ENCODE measurements at regions not wholly inside any gene's neighbourhood (a gene's known extent, or its start where the extent isn't known, plus 50 kb on each side); places are given as distances from the start of the nearest gene placed in this dataset.

- WGBS, 5 donors: 58 to 69% (median 65%) methylated on average over 3 of the region's 3 CpGs
- H3K9me3 ChIP-seq: no peaks in the 10 kb centered on the region
- intact Hi-C loops (cut with DNase I; ENCODE audit: low total_unique reads): no loop called here
- peak; percentile 43 to 44 for DNase-seq
- H3K4me1 ChIP-seq: peaks cover 0 to 11% (median 7%) of the 10 kb centered on the region in 4 donors
- H3K27ac ChIP-seq: no peak overlapping the region
- no peaks in the 10 kb centered on the region for H3K36me3 ChIP-seq
- H3K27me3 ChIP-seq: no peaks in the 10 kb centered on the region
- H3K4me3 ChIP-seq: no peak overlapping the region
- TF ChIP-seq EP300 (IDR thresholded peaks at IDR 0.05) (no peak), CTCF (IDR thresholded peaks at IDR 0.05) (no peak), POLR2AphosphoS5 (IDR thresholded peaks at IDR 0.05) (no peak), POLR2A (IDR thresholded peaks at IDR 0.05) (no peak)
These were observed 81.0 kb upstream of the CACUL1 start for GRCh38 chr10:118835682-118836326.

- TF ChIP-seq POLR2AphosphoS5 (IDR thresholded peaks at IDR 0.05): no peak
- TF ChIP-seq EP300 (IDR thresholded peaks at IDR 0.05): no peak
- TF ChIP-seq POLR2A (IDR thresholded peaks at IDR 0.05): no peak
- H3K27me3 ChIP-seq: no peaks in the 10 kb centered on the region
- no peaks in the 10 kb centered on the region for H3K9me3 ChIP-seq
- H3K27ac ChIP-seq: no peak overlapping the region
- intact Hi-C loops (cut with DNase I; ENCODE audit: low total_unique reads): no loop called here
- H3K4me1 ChIP-seq: peaks cover 0 to 5% (median 0%) of the 10 kb centered on the region in 4 donors
- H3K36me3 ChIP-seq: no peaks in the 10 kb centered on the region
- DNase-seq: no peak
- no peak overlapping the region for H3K4me3 ChIP-seq
- 86 to 93% (median 90%) methylated on average over 4 of the region's 4 CpGs for WGBS, 5 donors
These were observed 83.6 kb upstream of the CACUL1 start for GRCh38 chr10:118838364-118838763.

GRCh38 chr10:118839348-118839747 lies 84.6 kb upstream of the CACUL1 start:
- TF ChIP-seq CTCF (IDR thresholded peaks at IDR 0.05) (no peak), POLR2A (IDR thresholded peaks at IDR 0.05) (no peak), EP300 (IDR thresholded peaks at IDR 0.05) (no peak), POLR2AphosphoS5 (IDR thresholded peaks at IDR 0.05) (no peak)
- intact Hi-C loops (cut with DNase I; ENCODE audit: low total_unique reads): no loop called here
- Histone ChIP-seq H3K4me1 (peaks cover 0 to 12% (median under 1%) of the 10 kb centered on the region in 4 donors), H3K36me3 (no peaks in the 10 kb centered on the region), H3K4me3 (no peak overlapping the region), H3K9me3 (no peaks in the 10 kb centered on the region), H3K27me3 (no peaks in the 10 kb centered on the region), H3K27ac (no peak overlapping the region)
- no peak for DNase-seq
- WGBS, 5 donors: 67 to 88% (median 87%) methylated on average over 3 of the region's 3 CpGs

GRCh38 chr10:118840071-118840775 lies 85.5 kb upstream of the CACUL1 start:
- no peak for DNase-seq
- TF ChIP-seq EP300 (IDR thresholded peaks at IDR 0.05) (no peak), CTCF (IDR thresholded peaks at IDR 0.05) (no peak), POLR2A (IDR thresholded peaks at IDR 0.05) (no peak), POLR2AphosphoS5 (IDR thresholded peaks at IDR 0.05) (no peak)
- WGBS, 5 donors: 73 to 88% (median 81%) methylated on average over 12 of the region's 12 CpGs
- peaks cover 0 to 21% (median 5%) of the 10 kb centered on the region in 4 donors for H3K4me1 ChIP-seq
- no peaks in the 10 kb centered on the region for H3K36me3 ChIP-seq
- intact Hi-C loops (cut with DNase I; ENCODE audit: low total_unique reads): no loop called here
- no peak overlapping the region for H3K4me3 ChIP-seq
- no peaks in the 10 kb centered on the region for H3K27me3 ChIP-seq
- no peaks in the 10 kb centered on the region for H3K9me3 ChIP-seq
- no peak overlapping the region for H3K27ac ChIP-seq

Data from stomach (tissue), 8 donors.